WTC11 (cell line): ENCODE measurements at regions not wholly inside any gene's neighbourhood (a gene's known extent, or its start where the extent isn't known, plus 50 kb on each side); places are given as distances from the start of the nearest gene placed in this dataset.

ENCODE experiments used
- ATAC-seq: fragments of 200-7000 bp; cut with Tn5 transposase; 2 replicates; pipeline ENCODE4 v1.10.0; 2021; ENCODE audit warnings: mild to moderate bottlenecking, moderate library complexity
- CTCF ChIA-PET: fragments of 300-600 bp; sonication (Branson Sonifier 250); formaldehyde crosslinking; loops from one replicate; lab custom pipeline; 2021; ENCODE audit warnings: antibody characterized with exemption; lab: Charles Lee
- POLR2A ChIA-PET: fragments of 350-600 bp; sonication (Branson Sonifier 250); formaldehyde crosslinking; loops from one replicate; lab custom pipeline; 2021; ENCODE audit warnings: antibody characterized with exemption; lab: Charles Lee
- DNase-seq: peaks from one replicate; pipeline ENCODE4 v3.0.0; 2021; ENCODE audit warnings: low spot score
- H3K27ac Mint-ChIP-seq: 2 replicates; pipeline ENCODE4 v1.8.0; 2021; ENCODE audit warnings: mixed read lengths
- H3K27me3 Mint-ChIP-seq: 2 replicates; pipeline ENCODE4 v1.8.0; 2021; ENCODE audit warnings: low read depth, mild to moderate bottlenecking, moderate library complexity, mixed read lengths
- H3K36me3 Mint-ChIP-seq: 2 replicates; pipeline ENCODE4 v1.8.0; 2021; ENCODE audit warnings: mixed read lengths
- H3K4me1 Mint-ChIP-seq: 2 replicates; pipeline ENCODE4 v1.8.0; 2022; ENCODE audit warnings: mixed read lengths
- H3K4me3 Mint-ChIP-seq: 2 replicates; pipeline ENCODE4 v1.8.0; 2021; ENCODE audit warnings: mild to moderate bottlenecking, moderate library complexity, mixed read lengths
- H3K9me3 Mint-ChIP-seq: 2 replicates; pipeline ENCODE4 v1.8.0; 2021; ENCODE audit warnings: mixed read lengths
- ATF1 ChIP-seq: sonication (generic); formaldehyde crosslinking; IDR thresholded peaks from 2 replicates; pipeline ENCODE4 v1.8.1; 2023; ENCODE audit warnings: mild to moderate bottlenecking, moderate library complexity, missing genetic modification reagents
- CBFB ChIP-seq: sonication (generic); formaldehyde crosslinking; IDR thresholded peaks from 2 replicates; pipeline ENCODE4 v1.8.1; 2022; ENCODE audit warnings: mild to moderate bottlenecking, low read depth, missing genetic modification reagents
- CREM ChIP-seq: sonication (generic); formaldehyde crosslinking; IDR thresholded peaks from 2 replicates; pipeline ENCODE4 v1.8.1; 2022; ENCODE audit warnings: mild to moderate bottlenecking, missing genetic modification reagents, moderate library complexity
- ESRRA ChIP-seq: sonication (generic); formaldehyde crosslinking; IDR thresholded peaks from 2 replicates; pipeline ENCODE4 v1.8.1; 2022; ENCODE audit warnings: mild to moderate bottlenecking, missing genetic modification reagents, borderline replicate concordance
- FOXJ3 ChIP-seq: sonication (generic); formaldehyde crosslinking; IDR thresholded peaks from 2 replicates; pipeline ENCODE4 v1.9.0; 2021; ENCODE audit warnings: missing genetic modification reagents, mild to moderate bottlenecking, borderline replicate concordance
- FOXP4 ChIP-seq: sonication (generic); formaldehyde crosslinking; IDR thresholded peaks from 2 replicates; pipeline ENCODE4 v1.8.0; 2022; ENCODE audit warnings: mild to moderate bottlenecking, missing genetic modification reagents
- GRHL2 ChIP-seq: fragments of 250-450 bp; sonication (Bioruptor Pico); IDR thresholded peaks from 2 replicates; pipeline ENCODE4 v1.8.0; 2022; ENCODE audit warnings: mild to moderate bottlenecking, moderate library complexity; ENCODE audit not compliant: insufficient replicate concordance, severe bottlenecking
- KAT7 ChIP-seq: sonication (generic); formaldehyde crosslinking; IDR thresholded peaks from 2 replicates; pipeline ENCODE4 v1.8.1; 2023; ENCODE audit warnings: missing genetic modification reagents, mild to moderate bottlenecking, borderline replicate concordance
- PRDM15 ChIP-seq: sonication (generic); formaldehyde crosslinking; IDR thresholded peaks from 2 replicates; pipeline ENCODE4 v1.8.0; 2022; ENCODE audit warnings: missing genetic modification reagents
- PRRX2 ChIP-seq: fragments of 250-450 bp; sonication (Bioruptor Pico); IDR thresholded peaks from 2 replicates; pipeline ENCODE4 v1.8.0; 2021; ENCODE audit warnings: mild to moderate bottlenecking
- SP1 ChIP-seq: sonication (generic); formaldehyde crosslinking; conservative IDR thresholded peaks from 2 replicates; pipeline ENCODE4 v1.8.1; 2022; ENCODE audit warnings: missing genetic modification reagents
- ZNF121 ChIP-seq: sonication (generic); formaldehyde crosslinking; IDR thresholded peaks from 2 replicates; pipeline ENCODE4 v1.8.0; 2023; ENCODE audit warnings: missing genetic modification reagents
- ZNF138 ChIP-seq: sonication (generic); formaldehyde crosslinking; conservative IDR thresholded peaks from 2 replicates; pipeline ENCODE4 v1.8.1; 2022; ENCODE audit warnings: mild to moderate bottlenecking, moderate library complexity, missing genetic modification reagents
- ZNF219 ChIP-seq: sonication (generic); formaldehyde crosslinking; IDR thresholded peaks from 2 replicates; pipeline ENCODE4 v1.8.0; 2023; ENCODE audit warnings: missing genetic modification reagents, mild to moderate bottlenecking, borderline replicate concordance
- ZNF423 ChIP-seq: fragments of 250-450 bp; sonication (Bioruptor Pico); IDR thresholded peaks from 2 replicates; pipeline ENCODE4 v2.1.2; 2022; ENCODE audit warnings: mild to moderate bottlenecking, moderate library complexity
- ZNF512 ChIP-seq: sonication (generic); formaldehyde crosslinking; IDR thresholded peaks from 2 replicates; pipeline ENCODE4 v1.8.1; 2022; ENCODE audit warnings: missing genetic modification reagents, borderline replicate concordance
- ZNF671 ChIP-seq: fragments of 250-450 bp; sonication (Bioruptor Pico); IDR thresholded peaks from 2 replicates; pipeline ENCODE4 v1.8.0; 2021; ENCODE audit warnings: mild to moderate bottlenecking
- TF ChIP-seq, protein P1 (sequence below): sonication (generic); formaldehyde crosslinking; IDR thresholded peaks from 2 replicates; pipeline ENCODE4 v1.8.0; 2022; ENCODE audit warnings: mild to moderate bottlenecking, missing genetic modification reagents
- TF ChIP-seq, protein P2 (sequence below): sonication (generic); formaldehyde crosslinking; IDR thresholded peaks from 2 replicates; pipeline ENCODE4 v1.8.1; 2023; ENCODE audit warnings: mild to moderate bottlenecking, missing genetic modification reagents

GRCh38 chr10:62617652-62618051 is 186.9 kb upstream of the ADO start:
- Mint-ChIP-seq H3K9me3 (peaks cover 4% of the 10 kb centered on the region), H3K4me3 (no peak overlapping the region), H3K4me1 (peaks cover 7% of the 10 kb centered on the region; the same call in 1 of the 2 replicates), H3K27me3 (peaks cover 3% of the 10 kb centered on the region; the same call in 1 of the 2 replicates), H3K36me3 (no peaks in the 10 kb centered on the region), H3K27ac (no peak overlapping the region)
- no peak for ATAC-seq
- ChIA-PET CTCF (interaction anchor here (0.6 kb wide), 1 partner anchor 579 kb away, joined by 6 read pairs; no protein-coding TSS in a partner anchor), POLR2A (no interaction called here)
- DNase-seq = no peak
- no peak for TF ChIP-seq ZNF219 (CRISPR knock-in tag)
- TF ChIP-seq FOXJ3 (CRISPR knock-in tag) = no peak
- no peak for TF ChIP-seq ZNF671 (CRISPR knock-in tag)
- TF ChIP-seq SP1 (CRISPR knock-in tag) = no peak
- no peak for TF ChIP-seq CBFB (CRISPR knock-in tag)
- TF ChIP-seq ESRRA (CRISPR knock-in tag) = no peak
- no peak for TF ChIP-seq PRRX2 (CRISPR knock-in tag)
- no peak for TF ChIP-seq KAT7 (CRISPR knock-in tag)
- no peak for TF ChIP-seq PRDM15 (CRISPR knock-in tag)
- TF ChIP-seq, protein P1, sequence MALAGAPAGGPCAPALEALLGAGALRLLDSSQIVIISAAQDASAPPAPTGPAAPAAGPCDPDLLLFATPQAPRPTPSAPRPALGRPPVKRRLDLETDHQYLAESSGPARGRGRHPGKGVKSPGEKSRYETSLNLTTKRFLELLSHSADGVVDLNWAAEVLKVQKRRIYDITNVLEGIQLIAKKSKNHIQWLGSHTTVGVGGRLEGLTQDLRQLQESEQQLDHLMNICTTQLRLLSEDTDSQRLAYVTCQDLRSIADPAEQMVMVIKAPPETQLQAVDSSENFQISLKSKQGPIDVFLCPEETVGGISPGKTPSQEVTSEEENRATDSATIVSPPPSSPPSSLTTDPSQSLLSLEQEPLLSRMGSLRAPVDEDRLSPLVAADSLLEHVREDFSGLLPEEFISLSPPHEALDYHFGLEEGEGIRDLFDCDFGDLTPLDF (CRISPR knock-in tag) = no peak

DNA sequence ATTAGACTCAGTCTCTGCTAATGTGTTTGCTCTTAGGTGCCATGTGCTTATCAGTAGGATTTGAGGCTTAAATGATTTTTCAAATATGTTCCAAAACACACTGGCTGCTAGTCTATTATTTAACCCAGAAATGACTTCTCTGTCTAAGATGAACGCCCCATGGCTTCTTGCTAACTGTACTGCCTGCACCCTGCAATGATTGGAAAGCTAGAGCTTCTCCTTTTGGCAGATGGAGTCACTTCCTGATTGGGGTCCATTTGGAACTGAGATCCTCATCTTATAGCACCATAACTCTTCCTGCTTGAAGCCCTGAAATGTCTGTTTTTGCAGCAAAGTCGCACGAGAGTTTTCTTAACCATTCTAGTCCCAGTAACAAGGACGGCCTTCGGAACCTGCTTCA is 186.5 kb upstream of the ADO start:
- Mint-ChIP-seq H3K4me1 (peaks cover 7% of the 10 kb centered on the region; the same call in 1 of the 2 replicates), H3K36me3 (no peaks in the 10 kb centered on the region), H3K27me3 (peaks cover 3% of the 10 kb centered on the region; the same call in 1 of the 2 replicates), H3K27ac (no peak overlapping the region), H3K4me3 (no peak overlapping the region), H3K9me3 (peaks cover 4% of the 10 kb centered on the region)
- ChIA-PET POLR2A (no interaction called here), CTCF (interaction anchor here (0.6 kb wide), 1 partner anchor 579 kb away, joined by 6 read pairs; no protein-coding TSS in a partner anchor)
- TF ChIP-seq CREM (CRISPR knock-in tag) = no peak
- TF ChIP-seq FOXJ3 (CRISPR knock-in tag) = no peak
- TF ChIP-seq ZNF423 (CRISPR knock-in tag) = no peak
- TF ChIP-seq, protein P2, sequence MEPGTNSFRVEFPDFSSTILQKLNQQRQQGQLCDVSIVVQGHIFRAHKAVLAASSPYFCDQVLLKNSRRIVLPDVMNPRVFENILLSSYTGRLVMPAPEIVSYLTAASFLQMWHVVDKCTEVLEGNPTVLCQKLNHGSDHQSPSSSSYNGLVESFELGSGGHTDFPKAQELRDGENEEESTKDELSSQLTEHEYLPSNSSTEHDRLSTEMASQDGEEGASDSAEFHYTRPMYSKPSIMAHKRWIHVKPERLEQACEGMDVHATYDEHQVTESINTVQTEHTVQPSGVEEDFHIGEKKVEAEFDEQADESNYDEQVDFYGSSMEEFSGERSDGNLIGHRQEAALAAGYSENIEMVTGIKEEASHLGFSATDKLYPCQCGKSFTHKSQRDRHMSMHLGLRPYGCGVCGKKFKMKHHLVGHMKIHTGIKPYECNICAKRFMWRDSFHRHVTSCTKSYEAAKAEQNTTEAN (CRISPR knock-in tag) = no peak
- TF ChIP-seq ZNF512 (CRISPR knock-in tag) = no peak
- TF ChIP-seq FOXP4 (CRISPR knock-in tag) = no peak
- no peak for TF ChIP-seq ZNF138
- TF ChIP-seq GRHL2 (CRISPR knock-in tag) = no peak
- no peak for TF ChIP-seq ZNF121 (CRISPR knock-in tag)
- TF ChIP-seq ATF1 (CRISPR knock-in tag) = no peak
- ATAC-seq = no peak
- DNase-seq = no peak
